NT2/D1 (cell line): ENCODE measurements at regions not wholly inside any gene's neighbourhood (a gene's known extent, or its start where the extent isn't known, plus 50 kb on each side); places are given as distances from the start of the nearest gene placed in this dataset.

ENCODE experiments used
- YY1 ChIP-seq: IDR thresholded peaks from 2 replicates; pipeline ENCODE4 v1.6.1; 2011; ENCODE audit not compliant: insufficient read length, insufficient read depth
- ZNF274 ChIP-seq: IDR thresholded peaks from 2 replicates; pipeline ENCODE4 v1.6.1; 2011; ENCODE audit warnings: mild to moderate bottlenecking, low read depth, low read length

- TF ChIP-seq ZNF274: no peak
- no peak for TF ChIP-seq YY1
Observed at GRCh38 chr2:107336526-107336925, 450.6 kb upstream of the ST6GAL2 start.
